ENCODE measurements at regions not wholly inside any gene's neighbourhood (a gene's known extent, or its start where the extent isn't known, plus 50 kb on each side); places are given as distances from the start of the nearest gene placed in this dataset.

GRCh38 chr11:119520400-119520799 lies 97.4 kb upstream of the THY1 start:
- TF ChIP-seq POLR2A (IDR thresholded peaks at IDR 0.05; ENCODE audit: low read depth) (no peak), CTCF (IDR thresholded peaks at IDR 0.05) (no peak), POLR2AphosphoS5 (IDR thresholded peaks at IDR 0.05) (no peak)
